NT2/D1 (cell line): ENCODE measurements at regions not wholly inside any gene's neighbourhood (a gene's known extent, or its start where the extent isn't known, plus 50 kb on each side); places are given as distances from the start of the nearest gene placed in this dataset.

Experiments
- DNase-seq: peaks from one replicate; pipeline ENCODE4 v3.0.0-alpha.2; 2011; ENCODE audit warnings: low read depth, low spot score
- H3K27me3 ChIP-seq: 2 replicates; pipeline ENCODE4 v1.6.0; 2011; ENCODE audit warnings: mild to moderate bottlenecking; ENCODE audit not compliant: insufficient read length, insufficient read depth
- H3K36me3 ChIP-seq: 2 replicates; pipeline ENCODE4 v1.6.1; 2011; ENCODE audit warnings: mild to moderate bottlenecking, low read length, mixed read lengths; ENCODE audit not compliant: insufficient read depth, insufficient read length
- H3K4me1 ChIP-seq: 2 replicates; pipeline ENCODE4 v1.5.1; 2011; ENCODE audit not compliant: insufficient read depth, insufficient read length
- H3K4me3 ChIP-seq: 2 replicates; pipeline ENCODE4 v1.5.1; 2011; ENCODE audit warnings: low read depth; ENCODE audit not compliant: insufficient read length
- H3K9ac ChIP-seq: 2 replicates; pipeline ENCODE4 v1.6.0; 2011; ENCODE audit warnings: low read depth; ENCODE audit not compliant: insufficient read length
- H3K9me3 ChIP-seq: 2 replicates; pipeline ENCODE4 v1.5.1; 2011; ENCODE audit warnings: mild to moderate bottlenecking, low read length; ENCODE audit not compliant: insufficient read depth
- SUZ12 ChIP-seq: IDR thresholded peaks from 2 replicates; pipeline ENCODE4 v1.6.1; 2011; ENCODE audit not compliant: insufficient read length, insufficient read depth; ENCODE audit errors: extremely low read depth
- YY1 ChIP-seq: IDR thresholded peaks from 2 replicates; pipeline ENCODE4 v1.6.1; 2011; ENCODE audit not compliant: insufficient read length, insufficient read depth
- ZNF274 ChIP-seq: IDR thresholded peaks from 2 replicates; pipeline ENCODE4 v1.6.1; 2011; ENCODE audit warnings: mild to moderate bottlenecking, low read depth, low read length

GRCh38 chr1:98328855-98329254, 332.7 kb upstream of the SNX7 start:
- H3K4me1 ChIP-seq, result no peaks in the 10 kb centered on the region
- no peaks in the 10 kb centered on the region for H3K36me3 ChIP-seq
- DNase-seq, result no peak
- H3K4me3 ChIP-seq, result no peak overlapping the region
- H3K9ac ChIP-seq, result no peak overlapping the region
- TF ChIP-seq ZNF274, result no peak
- TF ChIP-seq YY1, result no peak
- TF ChIP-seq SUZ12, result no peak
- H3K9me3 ChIP-seq, result no peaks in the 10 kb centered on the region
- no peaks in the 10 kb centered on the region for H3K27me3 ChIP-seq

- no peaks in the 10 kb centered on the region for H3K36me3 ChIP-seq
- no peaks in the 10 kb centered on the region for H3K27me3 ChIP-seq
- TF ChIP-seq ZNF274 (no peak), SUZ12 (no peak), YY1 (no peak)
- DNase-seq, result no peak
- no peaks in the 10 kb centered on the region for H3K9me3 ChIP-seq
- H3K9ac ChIP-seq, result no peak overlapping the region
- H3K4me1 ChIP-seq, result no peaks in the 10 kb centered on the region
- no peak overlapping the region for H3K4me3 ChIP-seq
These were observed 334.2 kb upstream of the SNX7 start for GRCh38 chr1:98327220-98327861.

GRCh38 chr1:98325646-98326440, 335.7 kb upstream of the SNX7 start:
- Histone ChIP-seq H3K9me3 (no peaks in the 10 kb centered on the region), H3K9ac (no peak overlapping the region), H3K27me3 (no peaks in the 10 kb centered on the region), H3K4me3 (no peak overlapping the region), H3K36me3 (no peaks in the 10 kb centered on the region), H3K4me1 (no peaks in the 10 kb centered on the region)
- no peak for DNase-seq
- TF ChIP-seq YY1, result no peak
- TF ChIP-seq ZNF274, result no peak
- no peak for TF ChIP-seq SUZ12

GRCh38 chr1:98323906-98324358, 337.6 kb upstream of the SNX7 start:
- Histone ChIP-seq H3K4me1 (no peaks in the 10 kb centered on the region), H3K4me3 (no peak overlapping the region), H3K36me3 (no peaks in the 10 kb centered on the region), H3K27me3 (no peaks in the 10 kb centered on the region), H3K9me3 (no peaks in the 10 kb centered on the region), H3K9ac (no peak overlapping the region)
- TF ChIP-seq ZNF274, result no peak
- no peak for TF ChIP-seq YY1
- TF ChIP-seq SUZ12, result no peak
- peak; percentile 28 for DNase-seq

GRCh38 chr1:98323388-98323787, 338.1 kb upstream of the SNX7 start:
- Histone ChIP-seq H3K27me3 (no peaks in the 10 kb centered on the region), H3K4me1 (no peaks in the 10 kb centered on the region), H3K9me3 (no peaks in the 10 kb centered on the region), H3K36me3 (no peaks in the 10 kb centered on the region), H3K4me3 (no peak overlapping the region), H3K9ac (no peak overlapping the region)
- TF ChIP-seq ZNF274 (no peak), YY1 (no peak), SUZ12 (no peak)
- no peak for DNase-seq

- Histone ChIP-seq H3K27me3 (no peaks in the 10 kb centered on the region), H3K4me3 (no peak overlapping the region), H3K9ac (no peak overlapping the region), H3K36me3 (no peaks in the 10 kb centered on the region), H3K4me1 (no peaks in the 10 kb centered on the region), H3K9me3 (no peaks in the 10 kb centered on the region)
- no peak for DNase-seq
- TF ChIP-seq SUZ12, result no peak
- TF ChIP-seq YY1, result no peak
- no peak for TF ChIP-seq ZNF274
These were observed 338.6 kb upstream of the SNX7 start for GRCh38 chr1:98322966-98323365.

GRCh38 chr1:98322086-98322485, 339.4 kb upstream of the SNX7 start:
- Histone ChIP-seq H3K4me1 (no peaks in the 10 kb centered on the region), H3K27me3 (no peaks in the 10 kb centered on the region), H3K9ac (no peak overlapping the region), H3K36me3 (no peaks in the 10 kb centered on the region), H3K9me3 (no peaks in the 10 kb centered on the region), H3K4me3 (no peak overlapping the region)
- TF ChIP-seq SUZ12, result no peak
- TF ChIP-seq YY1, result no peak
- no peak for TF ChIP-seq ZNF274
- DNase-seq, result no peak
